ENCODE measurements at regions not wholly inside any gene's neighbourhood (a gene's known extent, or its start where the extent isn't known, plus 50 kb on each side); places are given as distances from the start of the nearest gene placed in this dataset.

- TF ChIP-seq, protein P1, sequence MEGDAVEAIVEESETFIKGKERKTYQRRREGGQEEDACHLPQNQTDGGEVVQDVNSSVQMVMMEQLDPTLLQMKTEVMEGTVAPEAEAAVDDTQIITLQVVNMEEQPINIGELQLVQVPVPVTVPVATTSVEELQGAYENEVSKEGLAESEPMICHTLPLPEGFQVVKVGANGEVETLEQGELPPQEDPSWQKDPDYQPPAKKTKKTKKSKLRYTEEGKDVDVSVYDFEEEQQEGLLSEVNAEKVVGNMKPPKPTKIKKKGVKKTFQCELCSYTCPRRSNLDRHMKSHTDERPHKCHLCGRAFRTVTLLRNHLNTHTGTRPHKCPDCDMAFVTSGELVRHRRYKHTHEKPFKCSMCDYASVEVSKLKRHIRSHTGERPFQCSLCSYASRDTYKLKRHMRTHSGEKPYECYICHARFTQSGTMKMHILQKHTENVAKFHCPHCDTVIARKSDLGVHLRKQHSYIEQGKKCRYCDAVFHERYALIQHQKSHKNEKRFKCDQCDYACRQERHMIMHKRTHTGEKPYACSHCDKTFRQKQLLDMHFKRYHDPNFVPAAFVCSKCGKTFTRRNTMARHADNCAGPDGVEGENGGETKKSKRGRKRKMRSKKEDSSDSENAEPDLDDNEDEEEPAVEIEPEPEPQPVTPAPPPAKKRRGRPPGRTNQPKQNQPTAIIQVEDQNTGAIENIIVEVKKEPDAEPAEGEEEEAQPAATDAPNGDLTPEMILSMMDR (conservative IDR thresholded peaks at IDR 0.05; ENCODE audit: low read length), result no peak
- TF ChIP-seq EZH2phosphoT487 (IDR thresholded peaks at IDR 0.05; ENCODE audit: borderline replicate concordance), result no peak
Measured at GRCh38 chr9:27752069-27752468, 178.8 kb upstream of the C9orf72 start.

All from Loucy (cell line).